SK-N-MC (cell line): ENCODE measurements at regions not wholly inside any gene's neighbourhood (a gene's known extent, or its start where the extent isn't known, plus 50 kb on each side); places are given as distances from the start of the nearest gene placed in this dataset.

Experiments used
- EZH2 ChIP-seq: fragments of 200-600 bp; sonication (generic); IDR thresholded peaks from one replicate; pipeline ENCODE4 v1.6.1; 2017; ENCODE audit warnings: antibody characterized with exemption
- POLR2AphosphoS5 ChIP-seq: IDR thresholded peaks from 2 replicates; pipeline ENCODE4 v1.6.1; 2012; ENCODE audit warnings: mild to moderate bottlenecking, low read depth, low read length, borderline replicate concordance

DNA sequence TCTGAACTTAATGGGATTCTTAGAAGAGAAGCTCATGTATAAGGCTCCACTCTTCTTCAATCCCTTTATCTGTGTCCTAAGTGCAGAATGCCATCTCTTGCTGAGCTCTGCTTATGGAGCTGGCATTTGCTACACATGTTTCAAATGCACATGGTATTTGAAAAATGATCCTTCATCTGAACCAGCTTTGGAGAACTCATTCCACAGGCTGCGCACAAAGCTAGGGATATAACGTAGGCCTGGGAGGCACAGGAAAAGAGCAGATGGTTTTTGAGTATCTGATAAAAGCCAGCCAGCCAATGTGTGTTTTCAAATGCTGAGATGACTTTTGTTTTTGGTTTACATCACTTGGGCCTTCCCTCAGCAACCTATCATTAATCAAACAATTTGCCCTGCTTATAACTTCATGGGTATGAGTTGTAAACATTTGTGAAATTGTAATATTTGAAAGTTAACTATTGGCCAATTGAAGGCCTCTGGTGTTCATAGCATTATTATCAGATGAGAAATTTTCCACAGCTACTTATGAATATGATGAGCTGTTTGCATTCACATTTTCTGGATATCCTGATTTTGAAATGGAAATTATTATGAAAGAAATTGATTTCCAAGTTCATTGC is 729.0 kb downstream of the FGF9 start:
- TF ChIP-seq EZH2 (no peak), POLR2AphosphoS5 (no peak)
